GM23338 (cell line): ENCODE measurements at regions not wholly inside any gene's neighbourhood (a gene's known extent, or its start where the extent isn't known, plus 50 kb on each side); places are given as distances from the start of the nearest gene placed in this dataset.

Experiments used
- EZH2 ChIP-seq: fragments of 200-600 bp; sonication (generic); IDR thresholded peaks from one replicate; pipeline ENCODE4 v1.8.0; 2017; ENCODE audit warnings: antibody characterized with exemption, mild to moderate bottlenecking, low read depth; ENCODE audit not compliant: unreplicated experiment
- REST ChIP-seq: IDR thresholded peaks from one replicate; pipeline ENCODE4 v1.6.1; 2018; ENCODE audit warnings: antibody characterized with exemption; ENCODE audit not compliant: unreplicated experiment
- TF ChIP-seq, protein P1 (sequence below), 2 experiments: fragments of 200-600 bp in 1 of 2; sonication (generic) in 1 of 2; conservative IDR thresholded peaks; 2 replicates each; pipeline versions ENCODE4 v1.5.1 to v1.6.1; 2016 to 2017; ENCODE audit warnings: antibody characterized with exemption in 2 of 2, low read depth in 2 of 2, mild to moderate bottlenecking in 2 of 2, moderate library complexity in 1 of 2

GRCh38 chr10:33550811-33551210 is 216.3 kb upstream of the NRP1 start:
- TF ChIP-seq, protein P1, sequence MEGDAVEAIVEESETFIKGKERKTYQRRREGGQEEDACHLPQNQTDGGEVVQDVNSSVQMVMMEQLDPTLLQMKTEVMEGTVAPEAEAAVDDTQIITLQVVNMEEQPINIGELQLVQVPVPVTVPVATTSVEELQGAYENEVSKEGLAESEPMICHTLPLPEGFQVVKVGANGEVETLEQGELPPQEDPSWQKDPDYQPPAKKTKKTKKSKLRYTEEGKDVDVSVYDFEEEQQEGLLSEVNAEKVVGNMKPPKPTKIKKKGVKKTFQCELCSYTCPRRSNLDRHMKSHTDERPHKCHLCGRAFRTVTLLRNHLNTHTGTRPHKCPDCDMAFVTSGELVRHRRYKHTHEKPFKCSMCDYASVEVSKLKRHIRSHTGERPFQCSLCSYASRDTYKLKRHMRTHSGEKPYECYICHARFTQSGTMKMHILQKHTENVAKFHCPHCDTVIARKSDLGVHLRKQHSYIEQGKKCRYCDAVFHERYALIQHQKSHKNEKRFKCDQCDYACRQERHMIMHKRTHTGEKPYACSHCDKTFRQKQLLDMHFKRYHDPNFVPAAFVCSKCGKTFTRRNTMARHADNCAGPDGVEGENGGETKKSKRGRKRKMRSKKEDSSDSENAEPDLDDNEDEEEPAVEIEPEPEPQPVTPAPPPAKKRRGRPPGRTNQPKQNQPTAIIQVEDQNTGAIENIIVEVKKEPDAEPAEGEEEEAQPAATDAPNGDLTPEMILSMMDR (conservative IDR thresholded peaks at IDR 0.05; ENCODE audit: low read depth in 2 of 2): no peak
- no peak for TF ChIP-seq EZH2
- no peak for TF ChIP-seq REST
